ENCODE measurements at regions not wholly inside any gene's neighbourhood (a gene's known extent, or its start where the extent isn't known, plus 50 kb on each side); places are given as distances from the start of the nearest gene placed in this dataset.

DNA sequence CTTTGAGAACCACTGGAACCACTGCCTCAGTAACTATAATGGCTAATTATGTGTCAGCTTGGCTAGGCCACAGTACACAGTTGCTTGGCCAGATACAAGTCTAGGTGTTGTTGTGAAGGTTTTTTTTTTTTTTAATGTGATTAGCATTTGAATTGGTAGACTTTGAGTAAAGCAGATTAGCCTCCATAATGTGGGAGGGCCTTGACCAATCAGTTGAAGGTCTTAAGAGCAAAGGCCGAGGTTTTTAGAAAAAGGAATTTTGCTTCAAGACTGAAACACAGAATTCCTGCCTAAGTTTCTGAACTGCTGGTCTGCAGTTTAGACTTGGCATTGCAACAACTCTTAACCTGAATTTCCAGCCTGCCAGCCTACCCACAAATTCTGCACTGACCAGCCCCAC is 451.6 kb upstream of the AZI2 start:
- DNase-seq (ENCODE audit: low read depth in 2 of 2): no peak
- no peak overlapping the region for H3K4me3 ChIP-seq (replicated peaks in 1 of 2; ENCODE audit: low read depth in 2 of 2, low read length in 2 of 2)
- TF ChIP-seq CTCF (IDR thresholded peaks at IDR 0.05; ENCODE audit: low read depth, low read length): no peak

DNA sequence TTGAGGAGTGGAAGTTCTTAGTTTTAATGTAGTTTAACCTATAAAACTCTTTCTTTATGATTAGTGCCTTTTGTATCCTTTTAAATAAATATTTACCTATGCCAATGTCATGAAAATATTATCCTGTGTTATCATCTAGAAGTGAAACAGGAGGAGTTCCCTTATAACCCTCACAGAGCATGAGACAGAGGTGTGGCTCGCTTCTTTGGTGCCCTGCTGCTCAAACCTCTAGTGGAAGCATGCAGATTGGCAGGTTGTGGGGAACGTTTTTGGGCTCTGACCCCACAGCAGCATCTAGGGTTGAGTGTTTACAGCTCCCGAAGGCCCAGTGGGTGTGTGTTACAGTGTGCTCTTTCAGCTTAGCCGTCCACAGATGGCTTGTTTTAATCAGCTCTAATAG is 459.4 kb upstream of the AZI2 start:
- no peak for TF ChIP-seq CTCF (IDR thresholded peaks at IDR 0.05; ENCODE audit: low read depth, low read length)
- no peak for DNase-seq (ENCODE audit: low read depth in 2 of 2)
- H3K4me3 ChIP-seq (replicated peaks in 1 of 2; ENCODE audit: low read depth in 2 of 2, low read length in 2 of 2): no peak overlapping the region

GRCh38 chr3:28816017-28816416 is 464.9 kb upstream of the RBMS3 start:
- TF ChIP-seq CTCF (IDR thresholded peaks at IDR 0.05; ENCODE audit: low read depth, low read length): no peak
- DNase-seq (ENCODE audit: low read depth in 2 of 2): no peak
- no peak overlapping the region for H3K4me3 ChIP-seq (replicated peaks in 1 of 2; ENCODE audit: low read depth in 2 of 2, low read length in 2 of 2)

- H3K4me3 ChIP-seq (replicated peaks in 1 of 2; ENCODE audit: low read depth in 2 of 2, low read length in 2 of 2): no peak overlapping the region
- TF ChIP-seq CTCF (IDR thresholded peaks at IDR 0.05; ENCODE audit: low read depth, low read length): no peak
- DNase-seq (ENCODE audit: low read depth in 2 of 2): no peak
Observed at GRCh38 chr3:28824316-28824715, 456.6 kb upstream of the RBMS3 start.

GRCh38 chr3:28826840-28827239 is 454.0 kb upstream of the RBMS3 start:
- no peak overlapping the region for H3K4me3 ChIP-seq (replicated peaks in 1 of 2; ENCODE audit: low read depth in 2 of 2, low read length in 2 of 2)
- TF ChIP-seq CTCF (IDR thresholded peaks at IDR 0.05; ENCODE audit: low read depth, low read length): no peak
- no peak for DNase-seq (ENCODE audit: low read depth in 2 of 2)

DNA sequence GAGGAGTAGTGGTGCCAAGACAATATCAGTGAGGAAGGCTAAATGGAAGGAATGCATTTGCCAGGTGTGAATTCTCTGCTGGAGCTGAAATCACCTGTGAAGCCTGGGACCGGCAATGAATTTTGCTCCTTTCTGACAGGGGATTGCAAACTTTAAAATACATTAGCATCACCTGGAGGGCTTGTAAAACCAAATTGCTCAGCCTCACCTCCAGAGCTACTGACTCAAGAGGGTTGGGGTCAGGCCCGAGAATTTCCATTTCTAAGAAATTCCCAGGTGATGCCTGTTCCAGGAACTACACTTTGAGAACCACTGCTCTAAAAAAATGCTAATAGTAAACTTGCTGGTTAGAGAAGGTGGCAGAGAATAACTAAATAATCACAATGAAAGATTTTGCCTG is 445.6 kb upstream of the RBMS3 start:
- H3K4me3 ChIP-seq (replicated peaks in 1 of 2; ENCODE audit: low read depth in 2 of 2, low read length in 2 of 2): no peak overlapping the region
- TF ChIP-seq CTCF (IDR thresholded peaks at IDR 0.05; ENCODE audit: low read depth, low read length): no peak

GRCh38 chr3:28835751-28836150 is 445.1 kb upstream of the RBMS3 start:
- DNase-seq (ENCODE audit: low read depth in 2 of 2): no peak
- TF ChIP-seq CTCF (IDR thresholded peaks at IDR 0.05; ENCODE audit: low read depth, low read length): no peak
- H3K4me3 ChIP-seq (replicated peaks in 1 of 2; ENCODE audit: low read depth in 2 of 2, low read length in 2 of 2): no peak overlapping the region

More for the DNA sequence above, 445.6 kb upstream of the RBMS3 start:
- no peak for DNase-seq (ENCODE audit: low read depth in 2 of 2)

Data from cardiac fibroblast (primary cell).